Stimulated activated naive CD8-positive, alpha-beta T cell treated with anti-CD3 and anti-CD28 coated beads, Interleukin-15, Interleukin-2, amounts not matched to agents 100 U/mL and 50 U/mL, for 24 hours (primary cell): ENCODE measurements at regions not wholly inside any gene's neighbourhood (a gene's known extent, or its start where the extent isn't known, plus 50 kb on each side); places are given as distances from the start of the nearest gene placed in this dataset.

Experiments used
- ATAC-seq: fragments of 150-1000 bp; cut with Tn5 transposase; one replicate; pipeline ENCODE4 v1.10.0; 2021
- DNase-seq: peaks from one replicate; pipeline ENCODE4 v3.0.0; 2021

- DNase-seq (no peak), ATAC-seq (no peak)
Observed at GRCh38 chr2:238985041-238985729, 137.3 kb downstream of the TWIST2 start.

GRCh38 chr2:238985931-238986446, 138.1 kb downstream of the TWIST2 start:
- ATAC-seq = no peak

GRCh38 chr2:238986491-238987351, 138.8 kb downstream of the TWIST2 start:
- no peak for ATAC-seq
- no peak for DNase-seq

More at GRCh38 chr2:238985931-238986446, 138.1 kb downstream of the TWIST2 start:
- DNase-seq = no peak

- DNase-seq = no peak
- ATAC-seq = no peak
Observed at GRCh38 chr2:238987352-238987981, 139.6 kb downstream of the TWIST2 start.

GRCh38 chr2:238988105-238988504, 140.2 kb downstream of the TWIST2 start:
- DNase-seq (no peak), ATAC-seq (no peak)

- DNase-seq (no peak), ATAC-seq (no peak)
Observed at GRCh38 chr2:238988752-238989151, 140.9 kb downstream of the TWIST2 start.

GRCh38 chr2:238989484-238989883, 141.6 kb downstream of the TWIST2 start:
- DNase-seq (no peak), ATAC-seq (no peak)

- no peak for DNase-seq
- no peak for ATAC-seq
Observed at GRCh38 chr2:238994432-238994831, 146.5 kb downstream of the TWIST2 start.

- no peak for ATAC-seq
- no peak for DNase-seq
Observed at GRCh38 chr2:238994876-238995275, 147.0 kb downstream of the TWIST2 start.

- no peak for DNase-seq
- ATAC-seq = no peak
Observed at GRCh38 chr2:238995634-238996033, 147.7 kb downstream of the TWIST2 start.

GRCh38 chr2:238996331-238997136, 148.6 kb downstream of the TWIST2 start:
- no peak for ATAC-seq
- no peak for DNase-seq

- no peak for DNase-seq
Observed at GRCh38 chr2:238997137-238997390, 149.2 kb downstream of the TWIST2 start.

GRCh38 chr2:238997684-238998083, 149.8 kb downstream of the TWIST2 start:
- ATAC-seq (no peak), DNase-seq (no peak)

More at GRCh38 chr2:238997137-238997390, 149.2 kb downstream of the TWIST2 start:
- no peak for ATAC-seq
